Jurkat, Clone E6-1 (cell line): ENCODE measurements at regions not wholly inside any gene's neighbourhood (a gene's known extent, or its start where the extent isn't known, plus 50 kb on each side); places are given as distances from the start of the nearest gene placed in this dataset.
A peak's percentile ranks its signal among the peaks of the same experiment; 100 is the strongest.
"Not testable (repeated sequence)": the region's sequence is repeated elsewhere in the genome, so short reads cannot be mapped to it uniquely, and the experiment has no call there.

Source experiments
- DNase-seq: peaks from one replicate; pipeline ENCODE4 v3.0.0-alpha.2; 2011; ENCODE audit warnings: low read depth, low spot score
- H3K4me3 ChIP-seq: 2 replicates; pipeline ENCODE4 v1.5.1; 2011; ENCODE audit warnings: mild to moderate bottlenecking, low read length, control low read depth, moderate library complexity

- no peak overlapping the region for H3K4me3 ChIP-seq
- DNase-seq: no peak
Observed at GRCh38 chr6:6469074-6469473, 119.4 kb upstream of the LY86 start.

GRCh38 chr6:6470123-6470522, 118.4 kb upstream of the LY86 start:
- no peak overlapping the region for H3K4me3 ChIP-seq
- DNase-seq: no peak

GRCh38 chr6:6471276-6471675, 117.2 kb upstream of the LY86 start:
- H3K4me3 ChIP-seq: no peak overlapping the region
- DNase-seq: no peak

- H3K4me3 ChIP-seq: no peak overlapping the region
- DNase-seq: no peak
Observed at GRCh38 chr6:6474170-6474920, 114.2 kb upstream of the LY86 start.

- DNase-seq: no peak
- no peak overlapping the region for H3K4me3 ChIP-seq
Observed at GRCh38 chr6:6479785-6480184, 108.7 kb upstream of the LY86 start.

- no peak for DNase-seq
- no peak overlapping the region for H3K4me3 ChIP-seq
Observed at GRCh38 chr6:6482256-6482655, 106.3 kb upstream of the LY86 start.

- no peak for DNase-seq
- no peak overlapping the region for H3K4me3 ChIP-seq
Observed at GRCh38 chr6:6483168-6483567, 105.4 kb upstream of the LY86 start.

GRCh38 chr6:6483733-6484132, 104.8 kb upstream of the LY86 start:
- DNase-seq: no peak
- H3K4me3 ChIP-seq: no peak overlapping the region

- DNase-seq: no peak
- no peak overlapping the region for H3K4me3 ChIP-seq
Observed at GRCh38 chr6:6484681-6485080, 103.8 kb upstream of the LY86 start.

- no peak overlapping the region for H3K4me3 ChIP-seq
- DNase-seq: no peak
Observed at GRCh38 chr6:6486595-6486994, 101.9 kb upstream of the LY86 start.

- no peak overlapping the region for H3K4me3 ChIP-seq
- DNase-seq: no peak
Observed at GRCh38 chr6:6491761-6492160, 96.8 kb upstream of the LY86 start.

- no peak for DNase-seq
- H3K4me3 ChIP-seq: no peak overlapping the region
Observed at GRCh38 chr6:6492675-6493074, 95.8 kb upstream of the LY86 start.

GRCh38 chr6:6494139-6494538, 94.4 kb upstream of the LY86 start:
- peak; percentile 90 for DNase-seq
- H3K4me3 ChIP-seq: not testable (repeated sequence)

- DNase-seq: peak; percentile 63
- no peak overlapping the region for H3K4me3 ChIP-seq
Observed at GRCh38 chr6:6494677-6495076, 93.8 kb upstream of the LY86 start.

GRCh38 chr6:6495851-6496250, 92.7 kb upstream of the LY86 start:
- no peak for DNase-seq
- H3K4me3 ChIP-seq: no peak overlapping the region

GRCh38 chr6:6497541-6497940, 91.0 kb upstream of the LY86 start:
- no peak for DNase-seq
- no peak overlapping the region for H3K4me3 ChIP-seq

GRCh38 chr6:6497976-6498375, 90.5 kb upstream of the LY86 start:
- no peak for DNase-seq
- no peak overlapping the region for H3K4me3 ChIP-seq

GRCh38 chr6:6503191-6503590, 85.3 kb upstream of the LY86 start:
- DNase-seq: no peak
- H3K4me3 ChIP-seq: no peak overlapping the region

- no peak for DNase-seq
- no peak overlapping the region for H3K4me3 ChIP-seq
Observed at GRCh38 chr6:6505111-6505510, 83.4 kb upstream of the LY86 start.

GRCh38 chr6:6508643-6509042, 79.9 kb upstream of the LY86 start:
- no peak overlapping the region for H3K4me3 ChIP-seq
- DNase-seq: no peak

GRCh38 chr6:6509284-6509683, 79.2 kb upstream of the LY86 start:
- H3K4me3 ChIP-seq: no peak overlapping the region
- DNase-seq: no peak
